Vagina (tissue), 2 donors: ENCODE measurements at regions not wholly inside any gene's neighbourhood (a gene's known extent, or its start where the extent isn't known, plus 50 kb on each side); places are given as distances from the start of the nearest gene placed in this dataset.

Experiments
- DNase-seq, 2 donors: peaks; one replicate each; pipeline ENCODE4 v3.0.0-alpha.2; 2017; ENCODE audit errors: extremely low spot score in 2 of 2
- H3K27ac ChIP-seq: fragments of 200-600 bp; sonication (generic); one replicate; pipeline ENCODE4 v1.5.1; 2019
- H3K27me3 ChIP-seq: fragments of 200-600 bp; sonication (generic); one replicate; pipeline ENCODE4 v1.5.1; 2019
- H3K36me3 ChIP-seq, 2 donors: fragments of 200-600 bp; sonication (generic); one replicate each; pipeline ENCODE4 v1.5.1; 2017 to 2019
- H3K4me1 ChIP-seq: fragments of 200-600 bp; sonication (generic); one replicate; pipeline ENCODE4 v1.5.1; 2019
- H3K4me3 ChIP-seq, 2 donors: fragments of 200-600 bp; sonication (generic); 1 replicate in 1 of 2; 2 replicates in 1 of 2; pipeline ENCODE4 v1.5.1; 2016 to 2019
- H3K9me3 ChIP-seq: fragments of 200-600 bp; sonication (generic); one replicate; pipeline ENCODE4 v1.5.1; 2019
- CTCF ChIP-seq, 3 experiments: fragments of 450-650 bp in 2 of 3; fragments of 200-600 bp in 1 of 3; sonication (generic) in 1 of 3; IDR thresholded peaks; one replicate each; pipeline ENCODE4 v1.5.1; 2017 to 2019; ENCODE audit warnings: antibody characterized with exemption in 3 of 3, mild to moderate bottlenecking in 2 of 3, moderate library complexity in 2 of 3
- POLR2A ChIP-seq, 2 donors: fragments of 450-650 bp; IDR thresholded peaks; one replicate each; pipeline ENCODE4 v1.6.1; 2017; ENCODE audit warnings: antibody characterized with exemption in 2 of 2, mild to moderate bottlenecking in 2 of 2, moderate library complexity in 2 of 2
- POLR2AphosphoS5 ChIP-seq, 2 donors: sonication (generic); formaldehyde crosslinking; IDR thresholded peaks; one replicate each; pipeline ENCODE4 v1.9.0; 2017; ENCODE audit warnings: antibody characterized with exemption in 2 of 2, mild to moderate bottlenecking in 2 of 2, low read depth in 1 of 2; ENCODE audit not compliant: insufficient read depth in 1 of 2
- intact Hi-C: fragments of 100-400 bp; cut with DNase I; formaldehyde crosslinking; loops from one replicate; pipeline ENCODE4 v1.15.1; 2023

GRCh38 chr1:185427776-185428175 is 110.7 kb upstream of the IVNS1ABP start:
- H3K4me3 ChIP-seq = no peak overlapping the region
- no peak overlapping the region for H3K27ac ChIP-seq
- no peaks in the 10 kb centered on the region for H3K9me3 ChIP-seq
- no peaks in the 10 kb centered on the region for H3K36me3 ChIP-seq
- TF ChIP-seq POLR2A (IDR thresholded peaks at IDR 0.05) (no peak), POLR2AphosphoS5 (IDR thresholded peaks at IDR 0.05; ENCODE audit: insufficient read depth in 1 of 2, low read depth in 1 of 2) (no peak), CTCF (IDR thresholded peaks at IDR 0.05) (no peak)
- H3K27me3 ChIP-seq = no peaks in the 10 kb centered on the region
- H3K4me1 ChIP-seq = peaks cover 11% of the 10 kb centered on the region
- no peak for DNase-seq
- intact Hi-C loops = no loop called here

- no peak for DNase-seq
- Histone ChIP-seq H3K4me1 (peaks cover 11% of the 10 kb centered on the region), H3K27me3 (no peaks in the 10 kb centered on the region), H3K36me3 (no peaks in the 10 kb centered on the region), H3K4me3 (no peak overlapping the region), H3K27ac (no peak overlapping the region), H3K9me3 (no peaks in the 10 kb centered on the region)
- TF ChIP-seq CTCF (IDR thresholded peaks at IDR 0.05) = no peak
- no peak for TF ChIP-seq POLR2A (IDR thresholded peaks at IDR 0.05)
- no peak for TF ChIP-seq POLR2AphosphoS5 (IDR thresholded peaks at IDR 0.05; ENCODE audit: insufficient read depth in 1 of 2, low read depth in 1 of 2)
- intact Hi-C loops = no loop called here
Observed at GRCh38 chr1:185427264-185427663, 110.2 kb upstream of the IVNS1ABP start.

GRCh38 chr1:185426848-185427247 is 109.8 kb upstream of the IVNS1ABP start:
- H3K36me3 ChIP-seq = no peaks in the 10 kb centered on the region
- H3K4me3 ChIP-seq = no peak overlapping the region
- H3K27me3 ChIP-seq = no peaks in the 10 kb centered on the region
- peaks cover 11% of the 10 kb centered on the region for H3K4me1 ChIP-seq
- no peak for DNase-seq
- H3K27ac ChIP-seq = no peak overlapping the region
- intact Hi-C loops = no loop called here
- H3K9me3 ChIP-seq = no peaks in the 10 kb centered on the region
- no peak for TF ChIP-seq CTCF (IDR thresholded peaks at IDR 0.05)
- TF ChIP-seq POLR2A (IDR thresholded peaks at IDR 0.05) = no peak
- TF ChIP-seq POLR2AphosphoS5 (IDR thresholded peaks at IDR 0.05; ENCODE audit: insufficient read depth in 1 of 2, low read depth in 1 of 2) = no peak

DNA sequence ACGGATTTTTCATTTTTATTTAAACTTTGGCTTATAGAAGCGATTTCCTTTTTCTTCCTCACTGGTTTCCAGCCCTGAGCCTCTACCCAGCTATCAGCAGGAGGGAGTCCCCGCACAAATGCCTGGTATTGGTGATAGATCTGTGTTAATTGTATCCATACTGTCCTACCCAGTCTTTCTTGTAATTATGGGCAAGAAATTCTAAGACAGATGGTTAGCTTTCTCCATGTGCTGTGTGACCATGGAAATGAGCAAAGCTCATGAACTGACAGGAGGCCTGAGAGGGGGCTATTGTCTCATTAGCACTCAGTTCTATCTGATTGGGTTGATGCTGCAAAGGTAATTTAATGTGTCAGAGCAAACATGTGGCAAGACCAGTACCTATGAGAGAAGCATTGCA is 108.1 kb upstream of the IVNS1ABP start:
- Histone ChIP-seq H3K27me3 (no peaks in the 10 kb centered on the region), H3K4me3 (no peak overlapping the region), H3K9me3 (no peaks in the 10 kb centered on the region), H3K36me3 (no peaks in the 10 kb centered on the region), H3K4me1 (peaks cover 11% of the 10 kb centered on the region), H3K27ac (no peak overlapping the region)
- intact Hi-C loops = no loop called here
- TF ChIP-seq CTCF (IDR thresholded peaks at IDR 0.05) (no peak), POLR2A (IDR thresholded peaks at IDR 0.05) (no peak), POLR2AphosphoS5 (IDR thresholded peaks at IDR 0.05; ENCODE audit: insufficient read depth in 1 of 2, low read depth in 1 of 2) (no peak)
- no peak for DNase-seq

GRCh38 chr1:185421485-185422107 is 104.6 kb upstream of the IVNS1ABP start:
- no peaks in the 10 kb centered on the region for H3K4me1 ChIP-seq
- no peak overlapping the region for H3K27ac ChIP-seq
- TF ChIP-seq CTCF (IDR thresholded peaks at IDR 0.05) (no peak), POLR2AphosphoS5 (IDR thresholded peaks at IDR 0.05; ENCODE audit: insufficient read depth in 1 of 2, low read depth in 1 of 2) (no peak), POLR2A (IDR thresholded peaks at IDR 0.05) (no peak)
- intact Hi-C loops = no loop called here
- H3K27me3 ChIP-seq = no peaks in the 10 kb centered on the region
- no peaks in the 10 kb centered on the region for H3K9me3 ChIP-seq
- no peaks in the 10 kb centered on the region for H3K36me3 ChIP-seq
- H3K4me3 ChIP-seq = no peak overlapping the region
- DNase-seq = no peak
